Uterus (tissue), 3 donors: ENCODE measurements at regions not wholly inside any gene's neighbourhood (a gene's known extent, or its start where the extent isn't known, plus 50 kb on each side); places are given as distances from the start of the nearest gene placed in this dataset.

Experiments
- DNase-seq, 2 donors: peaks; one replicate each; pipeline ENCODE4 v3.0.0-alpha.2; 2019 to 2020
- H3K27ac ChIP-seq, 2 donors: fragments of 200-600 bp; sonication (generic); 1 replicate in 1 of 2; 2 replicates in 1 of 2; pipeline ENCODE4 v1.5.1; 2016 to 2018
- H3K27me3 ChIP-seq, 2 donors: fragments of 200-600 bp; sonication (generic); one replicate each; pipeline ENCODE4 v1.5.1; 2018 to 2019; ENCODE audit warnings: control low read depth in 1 of 2
- H3K36me3 ChIP-seq, 2 donors: fragments of 200-600 bp; sonication (generic); one replicate each; pipeline ENCODE4 v1.5.1; 2019; ENCODE audit warnings: control low read depth in 1 of 2
- H3K4me1 ChIP-seq, 2 donors: fragments of 200-600 bp; sonication (generic); one replicate each; pipeline ENCODE4 v1.5.1; 2018 to 2019; ENCODE audit warnings: control low read depth in 1 of 2
- H3K4me3 ChIP-seq, 2 donors: fragments of 200-600 bp; sonication (generic); 1 replicate in 1 of 2; 2 replicates in 1 of 2; pipeline ENCODE4 v1.5.1; 2018 to 2019; ENCODE audit warnings: mild to moderate bottlenecking in 1 of 2
- H3K9me3 ChIP-seq, 2 donors: fragments of 200-600 bp; sonication (generic); one replicate each; pipeline ENCODE4 v1.5.1; 2019; ENCODE audit warnings: control low read depth in 1 of 2
- CTCF ChIP-seq, 4 experiments: fragments of 200-600 bp in 2 of 4; fragments of 450-650 bp in 2 of 4; sonication (generic) in 2 of 4; IDR thresholded peaks; one replicate each; pipeline ENCODE4 v1.5.1; 2016 to 2019; ENCODE audit warnings: antibody characterized with exemption in 4 of 4, mild to moderate bottlenecking in 2 of 4, moderate library complexity in 1 of 4
- POLR2A ChIP-seq, 2 donors: fragments of 450-650 bp; IDR thresholded peaks; one replicate each; pipeline ENCODE4 v1.6.1; 2016; ENCODE audit warnings: antibody characterized with exemption in 2 of 2, mild to moderate bottlenecking in 1 of 2, moderate library complexity in 1 of 2
- intact Hi-C: fragments of 100-400 bp; cut with DNase I; formaldehyde crosslinking; loops from one replicate; pipeline ENCODE4 v1.15.1; 2023; ENCODE audit warnings: low total_unique reads
- donor health status: DM: yes; HTN: yes; CAD: no.

GRCh38 chr13:73720216-73720840, 413.9 kb downstream of the KLF12 start:
- no peak for DNase-seq
- Histone ChIP-seq H3K4me3 (no peak overlapping the region), H3K9me3 (no peaks in the 10 kb centered on the region), H3K27me3 (no peaks in the 10 kb centered on the region), H3K27ac (no peak overlapping the region), H3K36me3 (no peaks in the 10 kb centered on the region), H3K4me1 (no peaks in the 10 kb centered on the region)
- intact Hi-C loops: no loop called here
- no peak for TF ChIP-seq CTCF (IDR thresholded peaks at IDR 0.05)

- Histone ChIP-seq H3K27me3 (no peaks in the 10 kb centered on the region), H3K4me3 (no peak overlapping the region), H3K27ac (no peak overlapping the region), H3K9me3 (no peaks in the 10 kb centered on the region), H3K36me3 (no peaks in the 10 kb centered on the region), H3K4me1 (no peaks in the 10 kb centered on the region)
- intact Hi-C loops: no loop called here
- no peak for DNase-seq
- TF ChIP-seq POLR2A (IDR thresholded peaks at IDR 0.05): no peak
- no peak for TF ChIP-seq CTCF (IDR thresholded peaks at IDR 0.05)
Measured at GRCh38 chr13:73718246-73718645, 416.0 kb downstream of the KLF12 start.

GRCh38 chr13:73717632-73718031, 416.6 kb downstream of the KLF12 start:
- Histone ChIP-seq H3K27ac (no peak overlapping the region), H3K36me3 (no peaks in the 10 kb centered on the region), H3K27me3 (no peaks in the 10 kb centered on the region), H3K4me1 (no peaks in the 10 kb centered on the region), H3K9me3 (no peaks in the 10 kb centered on the region), H3K4me3 (no peak overlapping the region)
- intact Hi-C loops: no loop called here
- TF ChIP-seq CTCF (IDR thresholded peaks at IDR 0.05) (no peak), POLR2A (IDR thresholded peaks at IDR 0.05) (no peak)
- DNase-seq: no peak

GRCh38 chr13:73715911-73716510, 418.2 kb downstream of the KLF12 start:
- no peaks in the 10 kb centered on the region for H3K36me3 ChIP-seq
- H3K4me1 ChIP-seq: no peaks in the 10 kb centered on the region
- no peak overlapping the region for H3K27ac ChIP-seq
- TF ChIP-seq POLR2A (IDR thresholded peaks at IDR 0.05): no peak
- TF ChIP-seq CTCF (IDR thresholded peaks at IDR 0.05): no peak
- no peaks in the 10 kb centered on the region for H3K27me3 ChIP-seq
- no peaks in the 10 kb centered on the region for H3K9me3 ChIP-seq
- no peak for DNase-seq
- intact Hi-C loops: no loop called here
- no peak overlapping the region for H3K4me3 ChIP-seq

GRCh38 chr13:73715114-73715910, 418.9 kb downstream of the KLF12 start:
- Histone ChIP-seq H3K27ac (no peak overlapping the region), H3K4me3 (no peak overlapping the region), H3K4me1 (no peaks in the 10 kb centered on the region), H3K36me3 (no peaks in the 10 kb centered on the region), H3K9me3 (no peaks in the 10 kb centered on the region), H3K27me3 (no peaks in the 10 kb centered on the region)
- no peak for TF ChIP-seq CTCF (IDR thresholded peaks at IDR 0.05)
- no peak for TF ChIP-seq POLR2A (IDR thresholded peaks at IDR 0.05)
- intact Hi-C loops: no loop called here
- no peak for DNase-seq
